ENCODE measurements at regions not wholly inside any gene's neighbourhood (a gene's known extent, or its start where the extent isn't known, plus 50 kb on each side); places are given as distances from the start of the nearest gene placed in this dataset.

GRCh38 chr3:152550284-152550683 lies 281.6 kb downstream of the MBNL1 start:
- no peak overlapping the region for H3K27ac ChIP-seq (ENCODE audit: low read depth in 1 of 2, low read length in 2 of 2)
- ChIA-PET CTCF (no interaction called here), POLR2A (no interaction called here)
- no peak overlapping the region for H3K4me3 ChIP-seq (ENCODE audit: low read length)
- Mint-ChIP-seq H3K36me3 (ENCODE audit: low read depth) (no peaks in the 10 kb centered on the region), H3K27ac (no peak overlapping the region), H3K4me1 (ENCODE audit: low read depth) (no peaks in the 10 kb centered on the region), H3K4me3 (no peak overlapping the region), H3K27me3 (peaks cover 4% of the 10 kb centered on the region), H3K9me3 (no peaks in the 10 kb centered on the region)
- DNase-seq (no peak), ATAC-seq (ENCODE audit: poor library complexity) (no peak)
- H3K9me3 ChIP-seq (ENCODE audit: control insufficient read depth in 1 of 2, insufficient read depth in 1 of 2, low read length in 2 of 2) = peaks cover 0 to 3% of the 10 kb centered on the region in 2 experiments
- H3K27me3 ChIP-seq (ENCODE audit: control insufficient read depth in 1 of 2, insufficient read depth in 2 of 2, low read length in 2 of 2) = no peaks in the 10 kb centered on the region
- no peaks in the 10 kb centered on the region for H3K4me1 ChIP-seq (ENCODE audit: insufficient read depth, low read length)
- H3K36me3 ChIP-seq (ENCODE audit: insufficient read depth, low read length) = no peaks in the 10 kb centered on the region
- intact Hi-C loops (cut with DNase I, micrococcal nuclease) = no loop called here
- no peak for TF ChIP-seq CTCF (IDR thresholded peaks at IDR 0.05)

GRCh38 chr3:152554980-152555379 lies 280.0 kb upstream of the P2RY1 start:
- no peak for TF ChIP-seq CTCF (IDR thresholded peaks at IDR 0.05)
- POLR2A ChIA-PET = no interaction called here
- no peaks in the 10 kb centered on the region for H3K36me3 ChIP-seq (ENCODE audit: insufficient read depth, low read length)
- Mint-ChIP-seq H3K4me1 (ENCODE audit: low read depth) (no peaks in the 10 kb centered on the region), H3K27ac (no peak overlapping the region), H3K36me3 (ENCODE audit: low read depth) (no peaks in the 10 kb centered on the region), H3K9me3 (no peaks in the 10 kb centered on the region), H3K4me3 (no peak overlapping the region), H3K27me3 (no peaks in the 10 kb centered on the region)
- no peak overlapping the region for H3K4me3 ChIP-seq (ENCODE audit: low read length)
- no peaks in the 10 kb centered on the region for H3K4me1 ChIP-seq (ENCODE audit: insufficient read depth, low read length)
- H3K9me3 ChIP-seq (ENCODE audit: control insufficient read depth in 1 of 2, insufficient read depth in 1 of 2, low read length in 2 of 2) = peaks cover 0 to 5% of the 10 kb centered on the region in 2 experiments
- intact Hi-C loops (cut with DNase I, micrococcal nuclease) = no loop called here
- CTCF ChIA-PET = no interaction called here
- ATAC-seq (ENCODE audit: poor library complexity) = no peak
- no peak overlapping the region for H3K27ac ChIP-seq (ENCODE audit: low read depth in 1 of 2, low read length in 2 of 2)
- no peak for DNase-seq
- H3K27me3 ChIP-seq (ENCODE audit: control insufficient read depth in 1 of 2, insufficient read depth in 2 of 2, low read length in 2 of 2) = no peaks in the 10 kb centered on the region

GRCh38 chr3:152555666-152556291 lies 279.2 kb upstream of the P2RY1 start:
- intact Hi-C loops (cut with DNase I, micrococcal nuclease) = no loop called here
- ChIA-PET POLR2A (no interaction called here), CTCF (no interaction called here)
- H3K36me3 ChIP-seq (ENCODE audit: insufficient read depth, low read length) = no peaks in the 10 kb centered on the region
- H3K27me3 ChIP-seq (ENCODE audit: control insufficient read depth in 1 of 2, insufficient read depth in 2 of 2, low read length in 2 of 2) = no peaks in the 10 kb centered on the region
- H3K9me3 ChIP-seq (ENCODE audit: control insufficient read depth in 1 of 2, insufficient read depth in 1 of 2, low read length in 2 of 2) = peaks cover 0 to 5% of the 10 kb centered on the region in 2 experiments
- H3K27me3 Mint-ChIP-seq = no peaks in the 10 kb centered on the region
- no peak overlapping the region for H3K27ac Mint-ChIP-seq
- no peak overlapping the region for H3K4me3 ChIP-seq (ENCODE audit: low read length)
- H3K4me1 ChIP-seq (ENCODE audit: insufficient read depth, low read length) = no peaks in the 10 kb centered on the region
- DNase-seq = no peak
- no peaks in the 10 kb centered on the region for H3K4me1 Mint-ChIP-seq (ENCODE audit: low read depth)
- H3K36me3 Mint-ChIP-seq (ENCODE audit: low read depth) = no peaks in the 10 kb centered on the region
- H3K9me3 Mint-ChIP-seq = no peaks in the 10 kb centered on the region
- no peak for ATAC-seq (ENCODE audit: poor library complexity)
- no peak for TF ChIP-seq CTCF (IDR thresholded peaks at IDR 0.05)
- no peak overlapping the region for H3K4me3 Mint-ChIP-seq
- no peak overlapping the region for H3K27ac ChIP-seq (ENCODE audit: low read depth in 1 of 2, low read length in 2 of 2)

Data from CD4-positive, alpha-beta T cell (primary cell).